GM23338 (cell line): ENCODE measurements at regions not wholly inside any gene's neighbourhood (a gene's known extent, or its start where the extent isn't known, plus 50 kb on each side); places are given as distances from the start of the nearest gene placed in this dataset.

Experiments used
- ATAC-seq: fragments of 200-7000 bp; cut with Tn5 transposase; 3 replicates; pipeline ENCODE4 v1.9.1; 2020
- DNase-seq: peaks from one replicate; pipeline ENCODE4 v3.0.0-alpha.2; 2015; ENCODE audit warnings: low spot score
- H2AFZ ChIP-seq: fragments of 200-600 bp; sonication (generic); 2 replicates; pipeline ENCODE4 v1.8.0; 2016; ENCODE audit warnings: antibody characterized with exemption, mild to moderate bottlenecking, moderate library complexity
- H3F3A ChIP-seq: fragments of 200-600 bp; sonication (generic); replicated peaks from 2 replicates; pipeline ENCODE4 v1.8.0; 2017; ENCODE audit warnings: antibody characterized with exemption, mixed run types, low read depth
- H3K27ac ChIP-seq: fragments of 200-600 bp; sonication (generic); 2 replicates; pipeline ENCODE4 v1.6.1; 2016; ENCODE audit warnings: low read depth
- H3K27me3 ChIP-seq: fragments of 200-600 bp; sonication (generic); 2 replicates; pipeline ENCODE4 v1.8.0; 2016; ENCODE audit warnings: mild to moderate bottlenecking, mixed run types, moderate library complexity; ENCODE audit not compliant: insufficient read depth
- H3K36me3 ChIP-seq: fragments of 200-600 bp; sonication (generic); 2 replicates; pipeline ENCODE4 v1.8.0; 2016; ENCODE audit warnings: mild to moderate bottlenecking; ENCODE audit not compliant: insufficient read depth
- H3K4me1 ChIP-seq: fragments of 200-600 bp; sonication (generic); 2 replicates; pipeline ENCODE4 v1.8.0; 2016; ENCODE audit warnings: mild to moderate bottlenecking, moderate library complexity; ENCODE audit not compliant: insufficient read depth
- H3K4me2 ChIP-seq: fragments of 200-600 bp; sonication (generic); 2 replicates; pipeline ENCODE4 v1.7.1; 2017; ENCODE audit warnings: mixed run types
- H3K4me3 ChIP-seq: fragments of 200-600 bp; sonication (generic); 2 replicates; pipeline ENCODE4 v1.6.1; 2016; ENCODE audit warnings: mixed run types
- H3K79me2 ChIP-seq: fragments of 200-600 bp; sonication (generic); replicated peaks from 2 replicates; pipeline ENCODE4 v1.8.0; 2017; ENCODE audit warnings: mild to moderate bottlenecking; ENCODE audit not compliant: insufficient read depth
- H3K9me2 ChIP-seq: fragments of 200-600 bp; sonication (generic); 2 replicates; pipeline ENCODE4 v1.8.0; 2017; ENCODE audit not compliant: insufficient read depth
- H4K20me1 ChIP-seq: fragments of 200-600 bp; sonication (generic); replicated peaks from 2 replicates; pipeline ENCODE4 v1.8.0; 2017; ENCODE audit warnings: mild to moderate bottlenecking; ENCODE audit not compliant: insufficient read depth
- H3K27ac Mint-ChIP-seq: 2 replicates; pipeline ENCODE4 v1.8.0; 2020; ENCODE audit warnings: inconsistent platforms, mild to moderate bottlenecking, moderate library complexity, mixed read lengths
- H3K27me3 Mint-ChIP-seq: 3 replicates; pipeline ENCODE4 v1.8.0; 2022; ENCODE audit warnings: low read depth, mild to moderate bottlenecking, moderate library complexity, mixed read lengths, inconsistent platforms; ENCODE audit not compliant: insufficient read depth, poor library complexity
- H3K36me3 Mint-ChIP-seq: 3 replicates; pipeline ENCODE4 v1.8.0; 2021; ENCODE audit warnings: low read depth, mild to moderate bottlenecking, inconsistent platforms, moderate library complexity, mixed read lengths
- H3K4me1 Mint-ChIP-seq: 3 replicates; pipeline ENCODE4 v1.8.0; 2020; ENCODE audit warnings: mild to moderate bottlenecking, inconsistent platforms, mixed read lengths
- H3K4me3 Mint-ChIP-seq: 3 replicates; pipeline ENCODE4 v1.8.0; 2021; ENCODE audit warnings: moderate library complexity, mild to moderate bottlenecking, inconsistent platforms, mixed read lengths
- H3K9me3 Mint-ChIP-seq: 3 replicates; pipeline ENCODE4 v1.8.0; 2020; ENCODE audit warnings: moderate library complexity, mild to moderate bottlenecking, inconsistent platforms, mixed read lengths
- ETS1 ChIP-seq: IDR thresholded peaks from 2 replicates; pipeline ENCODE4 v1.6.1; 2016; ENCODE audit warnings: antibody characterized with exemption
- EZH2phosphoT487 ChIP-seq: fragments of 200-600 bp; sonication (generic); IDR thresholded peaks from one replicate; pipeline ENCODE4 v1.8.1; 2018; ENCODE audit warnings: antibody characterized with exemption; ENCODE audit not compliant: unreplicated experiment
- NANOG ChIP-seq: IDR thresholded peaks from 2 replicates; pipeline ENCODE4 v1.6.1; 2016; ENCODE audit warnings: antibody characterized with exemption, borderline replicate concordance
- POLR2AphosphoS5 ChIP-seq: IDR thresholded peaks from 2 replicates; pipeline ENCODE4 v1.6.1; 2016; ENCODE audit warnings: antibody characterized with exemption, low read depth
- STAT1 ChIP-seq: IDR thresholded peaks from one replicate; pipeline ENCODE4 v1.6.1; 2016; ENCODE audit warnings: antibody characterized with exemption; ENCODE audit not compliant: unreplicated experiment
- ZNF114 ChIP-seq: fragments of 250-450 bp; sonication (Bioruptor Pico); IDR thresholded peaks from 2 replicates; pipeline ENCODE4 v1.5.0; 2020; ENCODE audit warnings: mild to moderate bottlenecking, moderate library complexity
- TF ChIP-seq, protein P1 (sequence below): fragments of 250-450 bp; sonication (Bioruptor Pico); IDR thresholded peaks from 2 replicates; pipeline ENCODE4 v1.5.0; 2020; ENCODE audit warnings: mild to moderate bottlenecking, moderate library complexity

- TF ChIP-seq, protein P1, sequence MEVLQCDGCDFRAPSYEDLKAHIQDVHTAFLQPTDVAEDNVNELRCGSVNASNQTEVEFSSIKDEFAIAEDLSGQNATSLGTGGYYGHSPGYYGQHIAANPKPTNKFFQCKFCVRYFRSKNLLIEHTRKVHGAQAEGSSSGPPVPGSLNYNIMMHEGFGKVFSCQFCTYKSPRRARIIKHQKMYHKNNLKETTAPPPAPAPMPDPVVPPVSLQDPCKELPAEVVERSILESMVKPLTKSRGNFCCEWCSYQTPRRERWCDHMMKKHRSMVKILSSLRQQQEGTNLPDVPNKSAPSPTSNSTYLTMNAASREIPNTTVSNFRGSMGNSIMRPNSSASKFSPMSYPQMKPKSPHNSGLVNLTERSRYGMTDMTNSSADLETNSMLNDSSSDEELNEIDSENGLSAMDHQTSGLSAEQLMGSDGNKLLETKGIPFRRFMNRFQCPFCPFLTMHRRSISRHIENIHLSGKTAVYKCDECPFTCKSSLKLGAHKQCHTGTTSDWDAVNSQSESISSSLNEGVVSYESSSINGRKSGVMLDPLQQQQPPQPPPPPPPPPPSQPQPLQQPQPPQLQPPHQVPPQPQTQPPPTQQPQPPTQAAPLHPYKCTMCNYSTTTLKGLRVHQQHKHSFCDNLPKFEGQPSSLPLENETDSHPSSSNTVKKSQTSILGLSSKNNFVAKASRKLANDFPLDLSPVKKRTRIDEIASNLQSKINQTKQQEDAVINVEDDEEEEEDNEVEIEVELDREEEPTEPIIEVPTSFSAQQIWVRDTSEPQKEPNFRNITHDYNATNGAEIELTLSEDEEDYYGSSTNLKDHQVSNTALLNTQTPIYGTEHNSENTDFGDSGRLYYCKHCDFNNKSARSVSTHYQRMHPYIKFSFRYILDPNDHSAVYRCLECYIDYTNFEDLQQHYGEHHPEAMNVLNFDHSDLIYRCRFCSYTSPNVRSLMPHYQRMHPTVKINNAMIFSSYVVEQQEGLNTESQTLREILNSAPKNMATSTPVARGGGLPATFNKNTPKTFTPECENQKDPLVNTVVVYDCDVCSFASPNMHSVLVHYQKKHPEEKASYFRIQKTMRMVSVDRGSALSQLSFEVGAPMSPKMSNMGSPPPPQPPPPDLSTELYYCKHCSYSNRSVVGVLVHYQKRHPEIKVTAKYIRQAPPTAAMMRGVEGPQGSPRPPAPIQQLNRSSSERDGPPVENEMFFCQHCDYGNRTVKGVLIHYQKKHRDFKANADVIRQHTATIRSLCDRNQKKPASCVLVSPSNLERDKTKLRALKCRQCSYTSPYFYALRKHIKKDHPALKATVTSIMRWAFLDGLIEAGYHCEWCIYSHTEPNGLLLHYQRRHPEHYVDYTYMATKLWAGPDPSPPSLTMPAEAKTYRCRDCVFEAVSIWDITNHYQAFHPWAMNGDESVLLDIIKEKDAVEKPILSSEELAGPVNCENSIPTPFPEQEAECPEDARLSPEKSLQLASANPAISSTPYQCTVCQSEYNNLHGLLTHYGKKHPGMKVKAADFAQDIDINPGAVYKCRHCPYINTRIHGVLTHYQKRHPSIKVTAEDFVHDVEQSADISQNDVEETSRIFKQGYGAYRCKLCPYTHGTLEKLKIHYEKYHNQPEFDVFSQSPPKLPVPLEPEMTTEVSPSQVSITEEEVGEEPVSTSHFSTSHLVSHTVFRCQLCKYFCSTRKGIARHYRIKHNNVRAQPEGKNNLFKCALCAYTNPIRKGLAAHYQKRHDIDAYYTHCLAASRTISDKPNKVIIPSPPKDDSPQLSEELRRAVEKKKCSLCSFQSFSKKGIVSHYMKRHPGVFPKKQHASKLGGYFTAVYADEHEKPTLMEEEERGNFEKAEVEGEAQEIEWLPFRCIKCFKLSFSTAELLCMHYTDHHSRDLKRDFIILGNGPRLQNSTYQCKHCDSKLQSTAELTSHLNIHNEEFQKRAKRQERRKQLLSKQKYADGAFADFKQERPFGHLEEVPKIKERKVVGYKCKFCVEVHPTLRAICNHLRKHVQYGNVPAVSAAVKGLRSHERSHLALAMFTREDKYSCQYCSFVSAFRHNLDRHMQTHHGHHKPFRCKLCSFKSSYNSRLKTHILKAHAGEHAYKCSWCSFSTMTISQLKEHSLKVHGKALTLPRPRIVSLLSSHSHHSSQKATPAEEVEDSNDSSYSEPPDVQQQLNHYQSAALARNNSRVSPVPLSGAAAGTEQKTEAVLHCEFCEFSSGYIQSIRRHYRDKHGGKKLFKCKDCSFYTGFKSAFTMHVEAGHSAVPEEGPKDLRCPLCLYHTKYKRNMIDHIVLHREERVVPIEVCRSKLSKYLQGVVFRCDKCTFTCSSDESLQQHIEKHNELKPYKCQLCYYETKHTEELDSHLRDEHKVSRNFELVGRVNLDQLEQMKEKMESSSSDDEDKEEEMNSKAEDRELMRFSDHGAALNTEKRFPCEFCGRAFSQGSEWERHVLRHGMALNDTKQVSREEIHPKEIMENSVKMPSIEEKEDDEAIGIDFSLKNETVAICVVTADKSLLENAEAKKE (CRISPR knock-in tag), result no peak
- TF ChIP-seq ETS1 (no peak), NANOG (no peak)
These were observed 492.5 kb upstream of the ADGRL2 start (continued) for GRCh38 chr1:81308191-81308590.

DNA sequence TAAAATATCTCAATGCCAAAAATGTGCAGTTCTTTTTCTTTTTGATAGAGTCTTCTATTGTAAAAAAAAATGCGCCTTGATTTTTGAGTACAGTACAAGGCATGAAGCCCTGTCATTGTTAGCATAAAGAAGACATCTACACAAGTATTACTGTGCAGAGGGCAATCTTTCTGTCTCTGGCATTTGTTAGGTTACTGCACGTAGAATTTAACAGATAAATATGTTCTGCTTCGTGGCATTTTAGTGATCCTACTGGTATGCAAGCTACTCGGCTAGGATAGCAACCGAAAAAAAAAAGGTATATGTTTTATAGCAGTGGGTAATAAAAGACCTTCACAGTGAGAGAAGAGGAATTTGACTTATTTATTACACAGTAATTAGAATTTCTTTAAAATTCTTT lies 492.9 kb upstream of the ADGRL2 start:
- H3K4me1 ChIP-seq, result peaks cover 63% of the 10 kb centered on the region
- no peak overlapping the region for H3K27ac ChIP-seq
- peaks cover 66% of the 10 kb centered on the region for H3K4me1 Mint-ChIP-seq
- no peaks in the 10 kb centered on the region for H3K9me2 ChIP-seq
- DNase-seq, result no peak
- no peaks in the 10 kb centered on the region for H4K20me1 ChIP-seq
- H3K9me3 Mint-ChIP-seq, result no peaks in the 10 kb centered on the region
- H3K27ac Mint-ChIP-seq, result no peak overlapping the region
- no peaks in the 10 kb centered on the region for H3K27me3 ChIP-seq
- no peak overlapping the region for H2AFZ ChIP-seq
- peaks cover 2% of the 10 kb centered on the region for H3K27me3 Mint-ChIP-seq
- ATAC-seq, result no peak
- H3K36me3 Mint-ChIP-seq, result no peaks in the 10 kb centered on the region
- H3K4me3 ChIP-seq, result no peak overlapping the region
- H3K79me2 ChIP-seq, result no peaks in the 10 kb centered on the region
- no peaks in the 10 kb centered on the region for H3K36me3 ChIP-seq
- peak overlapping the region; percentile 19; the same call in 1 of the 2 replicates for H3K4me2 ChIP-seq
- no peak overlapping the region for H3K4me3 Mint-ChIP-seq
- TF ChIP-seq EZH2phosphoT487, result no peak
- TF ChIP-seq POLR2AphosphoS5, result no peak
- TF ChIP-seq ZNF114 (CRISPR knock-in tag), result no peak
- no peak for TF ChIP-seq ETS1
- TF ChIP-seq STAT1, result no peak
- no peaks in the 10 kb centered on the region for H3F3A ChIP-seq
